Ectodermal cell (in vitro differentiated cells): ENCODE measurements at regions not wholly inside any gene's neighbourhood (a gene's known extent, or its start where the extent isn't known, plus 50 kb on each side); places are given as distances from the start of the nearest gene placed in this dataset.
"Not testable (repeated sequence)": the region's sequence is repeated elsewhere in the genome, so short reads cannot be mapped to it uniquely, and the experiment has no call there.

Source experiments
- H3K27ac ChIP-seq: 2 replicates; pipeline ENCODE4 v1.7.0; 2013; ENCODE audit warnings: mild to moderate bottlenecking, low read depth, low read length; ENCODE audit not compliant: insufficient read depth, poor library complexity, severe bottlenecking
- H3K27me3 ChIP-seq: 2 replicates; pipeline ENCODE4 v1.7.0; 2013; ENCODE audit warnings: mild to moderate bottlenecking, low read length; ENCODE audit not compliant: insufficient read depth, control insufficient read depth, poor library complexity, severe bottlenecking
- H3K36me3 ChIP-seq: one replicate; pipeline ENCODE4 v1.7.0; 2013; ENCODE audit warnings: low read length; ENCODE audit not compliant: control insufficient read depth, insufficient read depth
- H3K4me1 ChIP-seq: one replicate; pipeline ENCODE4 v1.7.0; 2013; ENCODE audit warnings: low read length; ENCODE audit not compliant: control insufficient read depth, insufficient read depth
- H3K4me3 ChIP-seq: 2 replicates; pipeline ENCODE4 v1.7.0; 2013; ENCODE audit warnings: low read depth, low read length, control low read depth; ENCODE audit not compliant: insufficient read depth
- H3K9me3 ChIP-seq: 2 replicates; pipeline ENCODE4 v1.7.0; 2013; ENCODE audit warnings: mild to moderate bottlenecking, low read length, moderate library complexity; ENCODE audit not compliant: control insufficient read depth
- WGBS, 2 experiments: methylation state at CpG; one replicate each; pipeline ENCODE4 v1.1.7; 2013; ENCODE audit warnings: missing lambda C conversion rate in 2 of 2; 5-methylcytosine and 5-hydroxymethylcytosine counted together

DNA sequence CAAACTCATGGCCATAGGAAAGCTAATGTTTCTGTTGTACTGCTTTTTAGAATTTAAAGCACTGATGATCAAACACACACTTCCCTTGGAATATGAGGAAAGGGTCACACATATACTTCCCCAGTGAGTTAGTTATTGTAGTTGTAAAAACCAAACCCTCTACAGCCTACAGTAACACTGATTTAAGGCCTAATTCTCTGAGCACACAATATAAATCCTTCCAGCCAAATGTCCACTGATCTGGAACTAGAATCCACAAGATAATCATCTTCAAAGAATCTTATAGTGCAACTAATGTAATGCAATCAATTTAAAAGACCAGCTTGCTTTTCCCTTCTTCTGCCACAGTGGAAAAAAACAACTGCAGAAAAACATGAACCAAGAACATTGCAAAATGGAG, 219.3 kb downstream of the CAAP1 start:
- H3K4me3 ChIP-seq = no peak overlapping the region
- peaks cover under 1% of the 10 kb centered on the region for H3K4me1 ChIP-seq

DNA sequence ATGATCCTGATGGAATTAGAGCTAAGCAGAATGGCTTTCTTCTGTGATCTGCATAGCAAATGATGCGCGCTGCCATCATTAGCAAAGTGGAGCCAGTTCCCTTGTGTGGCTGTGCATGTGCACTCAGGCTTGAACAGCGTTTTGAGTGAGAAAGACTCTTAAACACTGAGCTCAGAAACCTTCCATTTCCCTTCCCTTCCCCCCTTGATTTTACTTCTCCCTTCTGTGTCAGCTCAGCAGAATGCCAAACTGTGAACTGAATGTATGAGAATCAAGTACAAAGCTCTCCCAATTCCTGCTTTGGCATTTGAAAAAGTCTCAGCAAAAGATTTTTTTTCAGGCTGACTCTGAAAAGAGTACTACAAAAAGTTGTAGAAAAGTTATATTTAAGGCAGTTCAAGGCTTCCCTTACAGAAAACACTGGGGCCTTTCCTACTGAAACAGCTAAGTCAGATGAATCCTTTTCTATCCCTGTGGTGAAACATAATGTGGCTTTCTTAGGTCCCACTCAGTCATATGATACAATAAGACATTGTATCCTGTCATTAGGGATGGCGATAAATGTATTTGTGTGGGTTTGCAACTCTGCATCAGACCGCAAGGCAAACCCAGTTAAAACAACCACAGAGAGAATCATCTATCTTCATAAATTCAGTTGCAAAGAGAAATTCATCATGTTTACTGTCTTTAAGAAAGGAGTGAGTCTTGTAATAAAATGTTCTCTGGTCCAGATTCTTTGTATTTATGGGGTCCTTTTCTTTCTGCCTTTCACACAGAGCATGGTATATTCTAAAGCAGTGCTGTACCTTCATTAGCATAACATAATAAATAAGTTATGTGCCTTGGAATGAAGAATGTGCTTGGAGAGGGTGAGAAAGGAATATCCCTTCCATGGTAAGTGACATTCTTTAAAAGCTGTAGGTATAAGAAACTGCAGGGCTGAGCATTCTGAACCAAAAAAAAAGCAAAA, 222.6 kb downstream of the CAAP1 start:
- Histone ChIP-seq H3K4me3 (no peak overlapping the region), H3K27me3 (no peaks in the 10 kb centered on the region), H3K4me1 (peaks cover 3% of the 10 kb centered on the region), H3K36me3 (no peaks in the 10 kb centered on the region), H3K27ac (no peak overlapping the region), H3K9me3 (no peaks in the 10 kb centered on the region)
- WGBS, 2 experiments = 75 to 85% methylated on average over 3 to 5 of the region's 5 CpGs

More for the DNA sequence above, 219.3 kb downstream of the CAAP1 start:
- H3K27ac ChIP-seq = no peak overlapping the region
- no peaks in the 10 kb centered on the region for H3K27me3 ChIP-seq
- H3K9me3 ChIP-seq = no peaks in the 10 kb centered on the region
- no peaks in the 10 kb centered on the region for H3K36me3 ChIP-seq

DNA sequence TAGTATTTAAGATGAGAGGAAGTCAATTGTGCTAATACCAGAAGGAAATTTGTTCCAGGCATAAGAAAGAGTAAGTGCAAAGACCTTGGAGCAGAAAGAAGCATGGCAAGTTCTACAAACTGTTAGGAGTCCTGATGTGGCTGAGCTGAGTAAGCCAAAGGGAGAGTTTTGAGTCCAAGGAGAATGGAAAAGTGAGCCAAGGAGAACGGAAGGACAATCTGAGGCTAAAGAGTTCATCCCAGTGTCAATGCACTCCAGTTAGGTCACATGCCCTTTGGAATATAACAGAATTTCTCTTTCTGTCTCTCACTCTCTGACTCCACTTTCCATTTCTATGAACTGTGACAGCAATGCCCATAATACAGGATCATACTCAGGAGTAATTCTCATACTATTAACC, 224.7 kb downstream of the CAAP1 start:
- 89 to 100% methylated on average over 1 of the region's 1 CpG for WGBS, 2 experiments
- H3K27me3 ChIP-seq = no peaks in the 10 kb centered on the region
- H3K27ac ChIP-seq = no peak overlapping the region
- no peaks in the 10 kb centered on the region for H3K9me3 ChIP-seq
- H3K4me3 ChIP-seq = no peak overlapping the region
- no peaks in the 10 kb centered on the region for H3K36me3 ChIP-seq
- peaks cover 3% of the 10 kb centered on the region for H3K4me1 ChIP-seq

DNA sequence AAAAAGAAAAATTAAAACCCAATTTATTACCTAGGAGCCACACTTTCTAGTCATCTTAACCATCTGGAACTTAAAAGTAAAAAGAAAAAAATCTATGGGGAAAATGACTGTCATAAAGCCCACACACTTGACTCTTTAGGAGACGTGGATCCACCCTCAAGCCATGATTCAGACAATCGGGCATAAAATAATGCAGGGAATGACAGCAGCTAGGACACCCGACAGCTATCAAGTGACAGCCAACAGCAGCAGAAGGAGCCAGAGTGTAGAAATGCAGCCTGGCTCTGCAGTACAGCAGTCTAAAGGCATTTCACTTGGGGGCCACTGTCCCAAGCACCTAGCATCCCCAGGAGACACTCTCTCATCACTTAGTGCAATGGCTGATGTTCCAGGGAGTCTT, 226.9 kb downstream of the CAAP1 start:
- Histone ChIP-seq H3K36me3 (no peaks in the 10 kb centered on the region), H3K27me3 (no peaks in the 10 kb centered on the region), H3K4me3 (no peak overlapping the region), H3K4me1 (peaks cover 3% of the 10 kb centered on the region), H3K9me3 (no peaks in the 10 kb centered on the region), H3K27ac (no peak overlapping the region)
- WGBS, 2 experiments = 93% methylated on average over 3 of the region's 3 CpGs

DNA sequence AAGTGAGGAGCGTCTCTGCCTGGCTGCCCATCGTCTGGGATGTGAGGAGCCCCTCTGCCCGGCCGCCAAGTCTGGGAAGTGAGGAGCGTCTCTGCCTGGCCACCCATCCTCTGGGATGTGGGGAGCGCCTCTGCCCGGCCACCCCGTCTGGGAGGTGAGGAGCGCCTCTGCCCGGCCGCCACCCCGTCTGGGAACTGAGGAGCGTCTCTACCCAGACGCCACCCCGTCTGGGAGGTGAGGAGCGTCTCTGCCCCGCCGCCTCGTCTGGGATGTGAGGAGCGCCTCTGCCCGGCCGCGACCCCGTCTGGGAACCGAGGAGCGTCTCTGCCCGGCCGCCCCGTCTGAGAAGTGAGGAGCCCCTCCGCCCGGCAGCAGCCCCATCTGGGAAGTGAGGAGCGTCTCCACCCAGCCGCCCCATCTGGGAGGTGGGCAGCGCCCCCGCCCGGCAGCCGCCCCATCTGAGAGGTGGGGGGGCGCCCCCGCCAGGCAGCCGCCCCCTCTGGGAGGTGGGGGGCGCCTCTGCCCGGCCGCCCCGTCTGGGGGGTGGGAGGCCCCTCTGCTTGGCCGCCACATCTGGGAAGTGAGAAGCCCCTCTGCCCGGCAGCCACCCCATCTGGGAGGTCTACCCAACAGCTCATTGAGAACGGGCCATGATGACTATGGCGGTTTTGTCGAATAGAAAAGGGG, 228.4 kb downstream of the CAAP1 start:
- H3K9me3 ChIP-seq, H3K4me1 ChIP-seq, H3K4me3 ChIP-seq, H3K27me3 ChIP-seq, H3K36me3 ChIP-seq, H3K27ac ChIP-seq: not testable (repeated sequence)
- WGBS, 2 experiments = 93% methylated on average over 49 of the region's 49 CpGs

DNA sequence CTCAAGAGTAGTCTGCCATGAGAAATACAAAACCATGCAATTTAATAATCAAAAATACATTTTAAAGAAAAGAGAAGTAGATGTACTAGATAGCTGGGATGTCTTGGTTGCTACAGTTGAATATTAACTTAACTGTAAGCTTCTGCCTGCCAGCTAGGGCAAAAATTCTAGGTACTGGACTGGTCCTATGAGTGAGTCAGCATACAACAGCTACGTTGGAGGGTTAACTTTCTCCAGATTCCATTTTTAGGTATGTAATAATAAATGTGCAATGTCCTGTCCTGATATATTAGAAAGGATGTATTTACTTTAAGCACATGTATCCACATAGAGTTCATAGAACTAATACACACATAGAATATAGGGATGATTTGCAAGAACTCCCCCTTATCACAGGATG, 230.1 kb downstream of the CAAP1 start:
- H3K4me3 ChIP-seq = no peak overlapping the region
- no peaks in the 10 kb centered on the region for H3K27me3 ChIP-seq
- H3K4me1 ChIP-seq = peaks cover 11% of the 10 kb centered on the region
- 85 to 86% methylated on average over 1 of the region's 1 CpG for WGBS, 2 experiments
- H3K9me3 ChIP-seq = no peaks in the 10 kb centered on the region
- H3K36me3 ChIP-seq = no peaks in the 10 kb centered on the region
- no peak overlapping the region for H3K27ac ChIP-seq

DNA sequence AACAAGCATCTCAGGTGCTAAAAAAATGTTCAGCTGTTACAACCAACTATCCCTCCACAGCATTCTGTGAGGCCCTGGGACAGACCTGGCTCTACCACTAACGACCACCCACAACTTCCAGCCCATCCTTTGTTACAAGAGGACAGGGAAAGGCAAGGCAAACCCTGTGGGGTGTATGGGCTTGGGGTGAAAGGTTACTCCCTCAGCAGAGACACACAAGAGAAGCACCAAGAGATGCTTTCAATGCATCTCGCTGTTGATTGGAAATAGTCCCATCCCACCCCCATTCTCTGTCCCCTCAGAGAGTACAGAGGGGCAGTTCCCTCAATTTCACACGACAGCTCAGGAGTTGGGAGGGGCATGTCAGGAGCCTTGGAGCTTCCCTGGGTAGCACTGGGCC, 234.1 kb downstream of the CAAP1 start:
- 18 to 34% methylated on average over 2 to 3 of the region's 3 CpGs for WGBS, 2 experiments
- H3K27me3 ChIP-seq = no peaks in the 10 kb centered on the region
- no peaks in the 10 kb centered on the region for H3K36me3 ChIP-seq
- H3K4me3 ChIP-seq = no peak overlapping the region
- H3K4me1 ChIP-seq = peaks cover 15% of the 10 kb centered on the region
- H3K27ac ChIP-seq = no peak overlapping the region
- H3K9me3 ChIP-seq = no peaks in the 10 kb centered on the region

DNA sequence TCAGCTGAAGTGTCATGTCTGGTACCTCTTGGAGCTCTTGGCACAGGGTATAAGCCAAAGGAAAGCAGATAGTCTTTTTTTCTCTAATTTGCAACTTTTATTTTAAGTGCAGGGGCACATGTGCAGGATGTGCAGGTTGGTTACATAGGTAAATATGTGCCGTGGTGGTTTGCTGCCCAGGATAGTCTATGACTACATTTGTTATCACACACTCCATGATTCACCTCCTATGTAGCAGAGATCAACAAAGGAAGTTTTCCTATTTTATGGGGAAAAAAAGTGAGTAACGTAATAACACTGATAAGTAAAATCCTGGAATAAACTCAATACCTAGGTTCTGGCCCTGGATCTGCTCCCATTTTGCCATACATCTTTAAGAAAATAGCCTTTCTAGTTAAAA, 234.6 kb downstream of the CAAP1 start:
- H3K36me3 ChIP-seq = no peaks in the 10 kb centered on the region
- 90 to 100% methylated on average over 1 to 2 of the region's 2 CpGs for WGBS, 2 experiments
- H3K9me3 ChIP-seq = no peaks in the 10 kb centered on the region
- H3K4me1 ChIP-seq = peaks cover 15% of the 10 kb centered on the region
- H3K27ac ChIP-seq = no peak overlapping the region
- no peak overlapping the region for H3K4me3 ChIP-seq
- H3K27me3 ChIP-seq = no peaks in the 10 kb centered on the region

DNA sequence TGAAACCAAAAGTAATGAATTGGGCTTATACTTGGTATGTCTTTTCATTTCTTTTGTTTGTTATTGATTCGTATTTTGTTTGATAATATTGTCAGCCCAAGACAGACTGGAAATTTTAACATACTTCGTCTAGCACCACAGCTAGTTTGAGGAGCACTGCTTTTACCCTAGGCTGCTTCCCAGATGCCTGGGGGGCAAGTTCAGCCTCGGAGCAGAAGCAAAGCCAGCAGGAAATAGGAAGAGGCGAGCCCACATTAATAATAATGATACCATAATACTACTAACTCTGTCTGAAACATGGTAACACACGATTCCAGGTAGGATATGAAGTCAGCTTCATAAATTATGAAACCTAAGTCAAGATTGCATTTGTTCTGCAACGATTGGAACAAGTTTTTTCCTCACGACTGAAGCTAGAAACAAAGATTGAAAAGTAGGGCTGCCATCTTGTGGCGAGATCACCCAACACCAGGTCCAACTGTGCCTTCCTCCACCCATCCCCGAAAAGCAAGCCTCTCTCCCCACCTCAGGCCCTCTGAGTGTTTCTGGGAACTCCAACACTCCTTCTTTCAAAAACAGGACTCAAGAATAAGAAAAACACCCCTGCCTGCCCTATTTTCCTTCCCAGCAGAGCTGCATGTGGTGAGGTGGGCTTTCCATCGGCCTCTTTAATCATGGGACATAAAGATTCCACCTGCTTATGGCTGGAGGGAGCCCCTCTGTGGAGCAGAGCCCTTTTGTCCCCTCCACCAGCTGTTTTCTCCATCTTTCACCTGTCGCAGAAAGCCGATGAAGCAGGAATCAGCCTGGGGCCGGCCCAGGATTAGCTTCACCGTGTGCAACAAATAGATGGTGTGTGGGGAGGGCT, 236.4 kb downstream of the CAAP1 start:
- Histone ChIP-seq H3K27ac (no peak overlapping the region), H3K4me3 (no peak overlapping the region), H3K27me3 (no peaks in the 10 kb centered on the region), H3K4me1 (peaks cover 15% of the 10 kb centered on the region), H3K36me3 (no peaks in the 10 kb centered on the region), H3K9me3 (no peaks in the 10 kb centered on the region)
- WGBS, 2 experiments = 57 to 61% methylated on average over 14 of the region's 14 CpGs

DNA sequence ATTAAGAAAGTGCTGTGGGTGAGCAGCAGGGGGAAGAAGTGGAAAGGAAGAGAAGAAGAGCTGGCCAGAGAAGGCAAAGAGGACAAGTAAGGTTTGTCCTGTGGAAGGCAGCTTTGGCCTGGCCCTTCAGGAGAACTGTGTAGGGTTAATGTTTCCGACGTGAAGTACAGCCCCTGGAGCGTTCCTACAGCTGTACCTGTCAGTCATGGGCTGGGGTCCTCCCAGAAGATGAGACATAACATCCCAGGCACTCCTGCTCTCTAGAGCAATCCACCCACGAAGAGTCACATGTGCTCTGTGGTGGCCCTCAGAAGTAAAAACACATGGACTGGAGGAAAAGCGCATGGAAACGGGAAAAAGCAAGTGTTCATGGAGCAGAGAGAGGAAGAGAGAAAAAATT, 237.4 kb downstream of the CAAP1 start:
- Histone ChIP-seq H3K4me3 (no peak overlapping the region), H3K9me3 (no peaks in the 10 kb centered on the region), H3K27ac (no peak overlapping the region), H3K27me3 (no peaks in the 10 kb centered on the region), H3K36me3 (no peaks in the 10 kb centered on the region), H3K4me1 (peaks cover 15% of the 10 kb centered on the region)
- 88 to 91% methylated on average over 6 of the region's 6 CpGs for WGBS, 2 experiments
